Medulla oblongata (tissue), 1 donor: ENCODE measurements at regions not wholly inside any gene's neighbourhood (a gene's known extent, or its start where the extent isn't known, plus 50 kb on each side); places are given as distances from the start of the nearest gene placed in this dataset.
A peak's percentile ranks its signal among the peaks of the same experiment; 100 is the strongest.
"Not testable (repeated sequence)": the region's sequence is repeated elsewhere in the genome, so short reads cannot be mapped to it uniquely, and the experiment has no call there.

Experiments used
- DNase-seq: peaks from one replicate; pipeline ENCODE4 v3.0.0-alpha.2; 2015; ENCODE audit errors: extremely low spot score

DNA sequence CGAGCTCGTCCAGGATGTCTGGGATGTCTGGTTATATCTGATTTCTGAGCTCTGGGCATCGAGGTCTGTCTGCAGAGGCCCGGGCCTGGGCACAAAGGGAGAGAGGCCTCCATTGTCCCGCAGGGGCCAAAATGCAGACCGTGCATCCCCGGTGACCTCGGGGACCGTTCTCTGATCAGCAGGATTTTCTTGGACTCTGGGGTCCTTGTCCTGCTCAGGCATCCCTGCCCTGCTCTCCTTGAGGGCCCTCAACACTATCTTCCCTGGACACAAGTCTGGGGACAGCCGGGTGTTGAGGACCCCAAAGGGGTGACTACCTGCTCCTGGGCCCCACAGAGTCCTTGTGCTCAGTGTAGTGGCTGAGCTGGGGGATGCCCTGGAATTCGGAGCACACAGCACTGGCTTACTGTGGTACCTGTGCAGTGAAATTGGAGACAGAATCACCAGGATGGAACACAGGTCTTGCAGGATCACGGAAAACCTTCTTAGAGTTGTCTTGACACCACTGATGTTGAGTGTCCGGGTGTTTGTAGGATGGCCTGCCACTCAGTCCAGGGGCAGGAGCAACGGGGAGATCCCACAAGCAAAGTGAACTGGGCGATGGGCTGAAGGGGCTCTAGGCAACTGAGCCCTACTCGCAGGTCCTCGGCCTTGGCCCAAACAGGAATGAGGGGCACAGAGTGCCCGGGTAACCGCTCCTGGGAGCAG is 1369.2 kb downstream of the CDH12 start:
- DNase-seq = not testable (repeated sequence)

DNA sequence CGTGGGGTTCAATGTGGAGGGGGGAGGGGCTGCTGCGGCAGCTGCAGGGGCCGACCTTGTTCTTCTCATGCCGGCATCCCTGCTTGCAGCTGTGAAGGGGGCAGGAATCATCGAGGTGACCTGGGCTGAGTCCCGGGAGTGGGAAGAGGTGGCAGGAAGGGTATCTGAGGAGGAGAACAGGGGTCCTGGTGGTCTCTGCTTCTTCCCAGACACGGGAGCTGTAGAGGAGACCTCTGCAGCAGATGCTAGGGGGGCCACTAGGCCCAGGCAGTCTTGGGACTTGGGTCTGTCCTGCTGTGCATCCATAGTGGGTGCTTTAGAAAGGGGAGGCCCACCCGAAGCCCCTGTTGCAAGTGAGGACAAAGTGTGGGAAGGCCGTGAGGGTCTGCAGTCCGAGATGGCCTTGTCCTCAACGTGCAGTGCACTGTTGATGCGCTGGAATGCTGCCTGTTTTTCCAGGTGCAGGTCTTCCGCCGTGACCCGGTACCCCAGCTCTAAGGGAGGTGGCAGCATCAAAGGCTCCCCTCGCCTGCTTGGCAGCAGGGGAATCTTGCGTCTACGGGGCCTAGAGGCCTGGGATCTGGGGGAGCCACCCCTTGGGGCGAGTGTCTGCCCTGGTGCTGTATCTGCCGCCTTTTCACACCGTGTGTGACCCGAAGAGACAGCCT is 1370.0 kb downstream of the CDH12 start:
- DNase-seq = not testable (repeated sequence)

DNA sequence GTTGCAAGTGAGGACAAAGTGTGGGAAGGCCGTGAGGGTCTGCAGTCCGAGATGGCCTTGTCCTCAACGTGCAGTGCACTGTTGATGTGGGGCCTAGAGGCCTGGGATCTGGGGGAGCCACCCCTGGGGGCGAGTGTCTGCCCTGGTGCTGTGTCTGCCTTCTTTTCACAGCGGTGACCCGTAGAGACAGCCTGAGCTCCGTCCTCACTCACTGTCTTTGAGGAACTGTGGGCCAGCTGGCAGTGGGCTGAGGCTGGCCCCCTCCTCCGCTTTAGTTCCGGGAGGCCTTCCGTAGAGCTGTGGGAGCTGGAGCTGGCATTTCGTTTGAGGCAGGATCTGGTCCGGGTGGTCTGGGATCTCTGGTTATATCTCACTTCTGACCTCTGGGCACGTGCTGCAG is 1370.6 kb downstream of the CDH12 start:
- not testable (repeated sequence) for DNase-seq

DNA sequence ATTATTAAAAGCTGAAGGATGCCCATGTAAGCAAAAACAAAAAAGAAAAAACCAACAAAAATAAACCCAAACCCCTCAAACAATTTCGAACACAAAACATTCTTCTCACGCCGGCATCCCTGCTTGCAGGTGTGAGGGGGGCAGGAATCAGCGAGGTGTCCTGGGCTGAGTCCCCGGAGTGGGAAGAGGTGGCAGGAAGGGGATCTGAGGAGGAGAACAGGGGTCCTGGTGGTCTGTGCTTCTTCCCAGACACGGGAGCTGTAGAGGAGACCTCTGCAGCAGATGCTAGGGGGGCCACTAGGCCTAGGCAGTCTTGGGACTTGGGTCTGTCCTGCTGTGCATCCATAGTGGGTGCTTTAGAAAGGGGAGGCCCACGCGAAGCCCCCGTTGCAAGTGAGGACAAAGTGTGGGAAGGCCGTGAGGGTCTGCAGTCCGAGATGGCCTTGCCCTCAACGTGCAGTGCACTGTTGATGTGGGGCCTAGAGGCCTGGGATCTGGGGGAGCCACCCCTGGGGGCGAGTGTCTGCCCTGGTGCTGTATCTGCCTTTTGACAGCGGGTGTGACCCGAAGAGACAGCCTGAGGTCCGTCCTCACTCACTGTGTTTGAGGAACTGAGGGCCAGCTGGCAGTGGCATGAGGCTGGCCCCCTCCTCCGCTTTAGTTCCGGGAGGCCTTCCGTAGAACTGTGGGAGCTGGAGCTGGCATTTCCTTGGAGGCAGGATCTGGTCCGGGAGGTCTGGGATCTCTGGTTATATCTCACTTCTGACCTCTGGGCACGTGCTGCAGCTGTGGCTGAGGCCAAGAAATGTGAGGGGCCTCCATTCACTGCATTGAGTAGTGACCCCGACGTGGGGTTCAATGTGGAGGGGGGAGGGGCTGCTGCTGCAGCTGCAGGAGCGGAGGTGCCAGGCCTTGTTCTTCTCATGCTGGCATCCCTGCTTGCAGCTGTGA is 1371.5 kb downstream of the CDH12 start:
- peak; percentile 3 for DNase-seq

DNA sequence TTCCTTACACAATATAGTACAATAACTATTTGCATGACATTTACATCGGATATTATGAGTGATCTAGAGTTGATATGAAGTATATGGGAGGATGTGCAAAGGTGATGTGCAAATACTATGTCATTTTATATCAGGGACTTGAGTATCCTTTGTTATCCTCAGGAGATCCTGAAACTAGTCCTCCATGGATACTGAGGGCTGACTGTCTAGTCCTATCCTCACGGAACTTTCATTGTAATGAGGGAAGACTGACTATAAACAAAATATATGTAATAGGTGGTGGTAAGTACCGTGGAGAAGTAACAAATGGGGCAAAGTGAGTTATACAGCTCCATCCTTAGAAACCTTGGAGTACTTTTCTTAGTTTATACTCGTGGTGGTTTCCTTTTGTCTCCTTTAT is 1373.1 kb downstream of the CDH12 start:
- DNase-seq = not testable (repeated sequence)

DNA sequence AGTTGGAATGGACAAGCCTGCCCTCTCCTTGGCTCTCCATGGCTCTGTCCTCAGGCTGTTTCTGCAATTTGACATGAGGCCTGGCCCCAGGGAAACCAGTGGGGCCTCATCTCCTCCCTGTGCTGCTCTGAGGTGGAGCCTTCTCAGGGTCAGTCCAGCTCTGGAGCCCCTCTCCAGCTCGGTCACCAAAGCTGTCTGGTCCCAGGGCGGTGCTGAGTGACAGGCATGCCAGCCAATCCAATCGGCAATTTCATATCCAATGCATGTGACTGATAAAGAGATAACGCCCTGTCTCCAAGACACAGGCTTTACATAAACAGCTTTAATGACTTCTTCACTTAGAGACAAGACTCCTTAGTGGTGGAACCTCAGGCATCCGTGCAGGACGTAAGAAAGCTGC is 1379.2 kb downstream of the CDH12 start:
- DNase-seq = not testable (repeated sequence)

DNA sequence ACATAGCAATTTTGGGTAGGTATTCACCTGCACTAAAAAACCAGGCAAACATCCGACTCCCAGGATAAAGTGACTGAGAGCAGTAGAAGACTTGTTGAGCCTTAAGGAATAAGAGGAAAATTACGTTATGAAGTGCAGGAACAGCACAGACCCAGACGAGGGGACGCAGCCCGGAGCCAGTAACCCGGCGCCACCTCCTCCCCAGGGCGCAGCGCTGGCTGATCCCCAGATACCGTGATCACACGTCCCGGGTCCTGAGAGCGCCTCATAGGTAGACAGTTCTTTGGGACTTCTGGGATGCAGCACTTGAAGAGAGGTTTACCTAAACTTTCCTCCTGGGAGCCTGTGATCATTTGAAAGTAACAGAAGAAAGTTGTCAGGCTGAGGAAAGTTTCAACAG is 1379.7 kb downstream of the CDH12 start:
- not testable (repeated sequence) for DNase-seq

DNA sequence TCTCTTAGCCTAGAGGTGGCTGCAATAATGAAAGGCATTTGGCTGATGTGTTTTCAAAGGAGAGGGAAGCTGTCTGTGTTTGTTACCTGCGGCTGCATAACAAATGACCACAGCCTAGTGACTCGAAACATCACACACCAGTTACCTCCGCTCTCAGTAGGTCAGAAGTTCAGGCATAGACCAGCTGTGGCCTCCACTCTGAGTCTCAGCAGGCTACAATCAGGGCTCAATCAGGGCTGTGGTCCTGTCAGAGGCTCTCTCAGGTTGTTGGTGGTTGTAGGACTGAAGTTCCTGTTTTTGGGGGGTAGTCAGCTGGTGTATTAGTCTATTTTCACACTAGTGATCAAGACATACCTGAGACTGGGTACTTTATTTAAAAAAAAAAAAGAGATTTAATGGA is 1381.5 kb downstream of the CDH12 start:
- DNase-seq = not testable (repeated sequence)

DNA sequence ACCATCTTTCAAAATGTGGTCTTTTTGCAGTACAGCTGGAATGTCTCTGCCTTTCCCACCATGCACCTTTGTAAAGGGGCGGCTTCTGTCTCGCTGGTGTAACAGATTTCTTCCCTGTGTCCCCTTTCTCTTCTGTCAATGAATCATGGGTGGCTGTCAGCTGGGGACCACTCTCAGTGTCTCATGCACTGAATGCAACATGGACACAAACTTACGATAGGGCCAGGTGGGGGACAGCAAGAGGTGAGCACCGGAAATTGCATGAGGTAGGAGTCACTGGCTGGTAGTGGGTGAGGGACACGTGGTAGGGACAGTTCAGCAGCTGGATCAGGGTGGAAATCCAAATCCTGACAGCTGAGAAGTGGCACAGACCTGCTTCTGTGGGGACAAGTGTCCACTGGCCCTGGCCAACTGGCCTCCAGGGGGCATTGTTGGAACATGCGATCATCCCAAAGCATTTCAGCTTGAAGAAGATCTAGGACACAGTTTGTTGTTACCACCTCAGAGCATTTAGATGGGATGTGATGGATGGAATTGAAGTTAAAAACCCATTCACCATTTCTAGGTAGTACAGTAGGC is 1383.5 kb downstream of the CDH12 start:
- peak; percentile 77 for DNase-seq

DNA sequence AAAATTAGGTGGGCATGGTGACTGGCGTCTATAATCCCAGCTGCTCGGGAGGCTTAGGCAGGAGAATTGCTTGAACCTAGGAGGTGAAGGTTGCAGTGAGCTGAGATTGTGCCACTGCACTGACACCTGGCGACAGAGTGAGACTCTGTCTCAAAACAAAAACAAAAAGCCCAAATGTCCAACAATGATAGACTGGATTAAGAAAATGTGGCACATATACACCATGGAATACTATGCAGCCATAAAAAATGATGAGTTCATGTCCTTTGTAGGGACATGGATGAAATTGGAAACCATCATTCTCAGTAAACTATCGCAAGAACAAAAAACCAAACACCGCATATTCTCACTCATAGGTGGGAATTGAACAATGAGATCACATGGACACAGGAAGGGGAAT is 1385.6 kb downstream of the CDH12 start:
- not testable (repeated sequence) for DNase-seq

DNA sequence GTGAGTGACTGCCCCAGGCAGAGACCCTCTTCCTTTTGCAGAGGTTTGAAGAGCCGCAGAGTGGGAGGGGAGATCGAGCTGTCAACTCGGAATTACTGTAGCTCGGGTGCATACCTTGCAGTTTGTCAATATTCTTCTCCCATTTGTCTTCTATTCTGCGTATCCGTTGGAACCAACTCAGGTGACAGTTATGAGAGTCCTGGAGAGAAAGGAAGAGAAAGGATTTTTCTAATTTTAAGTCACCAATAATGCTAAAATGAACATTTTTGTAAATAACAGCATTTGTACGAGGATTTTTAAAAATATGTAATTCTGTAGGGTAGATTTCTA is 1393.4 kb downstream of the CDH12 start:
- DNase-seq = not testable (repeated sequence)

DNA sequence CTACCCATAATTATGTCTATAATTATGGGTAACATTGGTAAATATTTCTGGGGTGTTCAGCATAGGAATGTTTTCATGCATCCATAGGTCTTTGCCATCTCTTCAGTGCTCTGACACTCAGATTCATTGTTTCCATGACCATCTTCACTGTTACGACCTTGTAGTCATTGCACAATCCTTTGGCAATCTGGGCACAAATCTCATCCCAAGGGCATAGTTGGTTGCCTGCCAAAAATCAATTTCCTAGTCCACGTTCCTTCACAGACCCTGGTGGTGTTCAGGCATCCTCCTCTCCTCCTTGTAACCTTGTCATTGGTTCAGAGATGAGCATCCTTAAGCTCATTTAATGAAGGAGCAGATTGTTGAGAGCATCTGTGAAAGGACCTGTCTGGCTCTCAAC is 1400.7 kb downstream of the CDH12 start:
- DNase-seq = no peak

DNA sequence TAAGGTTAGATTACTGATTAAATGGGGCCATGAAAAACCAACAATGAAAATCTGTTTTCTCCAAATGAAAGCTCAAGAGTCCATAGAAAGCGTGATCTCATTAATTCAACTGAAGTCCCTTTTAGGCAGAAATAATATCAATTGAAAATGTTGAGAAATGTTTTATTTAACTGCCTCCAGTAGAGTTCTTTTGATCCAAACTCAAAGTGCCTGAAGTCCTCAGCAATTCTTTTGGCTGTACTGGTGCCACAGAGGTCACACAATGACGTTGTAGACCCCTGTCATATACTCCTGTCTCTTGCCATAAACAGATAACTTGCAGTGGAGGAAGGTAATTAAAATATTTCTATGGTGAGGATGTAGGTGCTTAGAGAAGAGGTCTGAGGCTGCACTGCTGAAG is 1420.5 kb downstream of the CDH12 start:
- no peak for DNase-seq

DNA sequence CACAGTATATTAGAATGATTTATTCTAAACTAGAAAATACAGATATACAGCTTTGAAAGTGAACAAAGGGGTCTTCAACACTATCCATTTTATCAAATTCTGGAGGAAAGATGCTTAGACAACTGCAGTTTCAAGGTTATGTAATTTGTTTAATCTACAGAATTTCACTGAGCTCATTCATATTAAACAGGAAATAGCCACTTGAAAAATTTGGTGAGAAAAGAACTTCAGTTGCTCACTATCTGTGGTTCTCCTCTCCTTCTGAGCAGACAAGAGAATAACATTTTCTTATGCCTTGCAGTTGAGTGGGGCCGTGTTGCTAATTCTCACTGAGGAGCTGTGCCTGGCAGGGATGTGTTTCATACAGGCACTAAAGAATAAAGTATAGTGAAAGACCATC is 1428.2 kb downstream of the CDH12 start:
- no peak for DNase-seq

DNA sequence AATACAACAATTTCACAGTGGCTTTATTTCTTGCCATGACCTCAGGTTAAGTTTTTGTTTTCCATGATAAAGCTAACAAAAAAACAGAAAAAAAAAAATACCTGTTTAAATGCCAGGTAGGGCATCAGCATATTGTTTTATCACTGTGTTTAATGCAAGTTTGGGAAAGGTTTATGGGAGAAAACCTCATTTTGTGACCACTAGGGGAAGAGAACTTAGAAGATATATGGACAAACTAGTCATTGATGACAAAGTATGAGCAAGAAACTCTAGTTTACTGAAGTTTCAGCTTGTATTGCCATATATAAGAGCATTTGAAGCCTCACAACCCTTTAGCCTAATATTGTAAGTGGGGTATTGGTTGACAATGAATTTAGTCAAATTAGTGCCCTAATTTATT is 1431.4 kb upstream of the CDH18 start:
- DNase-seq = no peak

DNA sequence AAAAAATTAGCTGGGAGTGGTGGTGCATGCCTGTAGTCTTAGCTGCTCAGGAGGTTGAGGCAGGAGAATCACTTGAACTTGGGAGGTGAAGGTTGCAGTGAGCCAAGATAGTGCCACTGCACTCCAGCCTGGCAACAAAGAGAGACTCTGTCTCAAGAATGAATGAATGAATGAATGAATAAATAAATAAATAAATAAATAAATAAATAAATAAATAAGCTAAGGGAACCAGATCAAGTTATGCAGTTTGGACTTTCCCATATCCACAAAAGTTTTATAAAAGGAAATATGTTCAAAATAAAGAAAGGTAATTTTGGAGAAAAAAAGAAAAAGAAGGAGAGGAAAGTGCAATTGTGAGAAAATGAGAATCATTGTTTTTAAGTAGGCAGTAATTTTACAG is 1414.1 kb upstream of the CDH18 start:
- DNase-seq = not testable (repeated sequence)

DNA sequence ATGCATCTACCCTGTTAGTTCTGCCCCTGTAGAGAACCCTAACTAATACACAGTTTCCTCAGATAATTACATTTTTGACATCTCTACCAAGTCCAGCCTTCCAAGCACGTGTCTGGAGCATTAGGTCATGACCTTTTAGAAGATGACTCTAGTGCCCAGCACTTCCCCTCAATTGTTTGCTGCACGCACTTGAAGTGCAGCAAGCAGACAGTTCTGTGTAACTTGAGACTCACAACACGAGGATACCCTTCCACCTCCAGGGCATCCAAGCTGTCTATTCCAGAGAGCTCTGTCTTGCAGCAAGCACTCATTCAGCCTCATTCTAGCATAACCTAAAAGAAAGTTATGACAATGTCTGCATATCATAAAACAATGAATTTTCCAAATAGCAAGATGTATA is 1410.5 kb upstream of the CDH18 start:
- no peak for DNase-seq

DNA sequence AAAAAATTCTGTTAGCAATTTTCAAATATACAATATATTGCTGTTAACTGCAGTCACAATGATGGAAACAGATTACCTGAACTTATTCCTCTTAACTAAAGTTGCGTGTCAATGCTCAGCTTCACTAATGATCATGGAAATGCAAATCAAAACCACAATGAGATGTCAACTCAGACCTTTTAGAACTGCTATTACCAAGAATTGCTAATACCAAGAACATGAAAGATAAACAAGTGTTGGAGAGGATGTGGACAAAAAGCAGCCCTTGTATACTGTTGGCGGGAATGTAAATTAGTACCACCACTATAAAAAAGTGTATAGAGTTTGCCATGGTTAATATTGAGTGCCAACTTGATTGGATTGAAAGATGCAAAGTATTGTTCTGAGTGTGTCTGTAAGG is 1409.7 kb upstream of the CDH18 start:
- DNase-seq = no peak

DNA sequence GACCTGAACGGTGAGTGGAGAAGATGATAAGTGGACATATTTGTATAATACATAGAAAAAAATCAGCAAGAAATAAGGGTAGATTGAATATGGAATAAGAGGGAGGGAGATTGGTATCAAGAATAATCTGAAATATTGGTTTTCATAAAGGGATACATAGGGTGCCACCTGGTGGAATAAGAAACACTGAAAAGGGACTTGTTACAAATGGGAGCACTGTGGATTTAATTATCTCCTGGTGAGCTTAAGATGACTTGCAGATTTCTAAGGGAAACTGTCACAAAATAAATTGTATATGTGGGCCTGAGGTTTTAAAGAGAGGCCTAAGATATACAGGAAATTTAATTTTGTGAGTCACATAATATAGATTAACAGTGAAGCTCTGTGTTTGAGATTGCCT is 1403.5 kb upstream of the CDH18 start:
- DNase-seq = no peak

DNA sequence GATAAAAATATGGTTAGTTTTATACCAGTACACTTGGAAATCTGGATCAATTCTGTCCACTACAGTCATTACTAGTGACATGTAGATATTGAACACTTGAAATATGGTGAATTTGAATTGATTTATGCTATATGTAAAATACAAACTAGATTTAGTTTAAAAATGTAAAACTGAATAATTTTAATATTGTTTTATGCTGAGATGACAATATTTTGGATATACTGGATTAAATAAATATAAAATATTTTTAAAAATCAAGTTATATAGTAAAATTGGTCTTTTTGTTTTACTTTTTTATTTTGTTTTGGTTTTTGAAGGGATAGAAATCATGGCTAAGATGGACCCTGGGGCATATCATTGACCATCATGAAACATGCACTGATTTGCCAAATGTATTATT is 1372.8 kb upstream of the CDH18 start:
- not testable (repeated sequence) for DNase-seq

DNA sequence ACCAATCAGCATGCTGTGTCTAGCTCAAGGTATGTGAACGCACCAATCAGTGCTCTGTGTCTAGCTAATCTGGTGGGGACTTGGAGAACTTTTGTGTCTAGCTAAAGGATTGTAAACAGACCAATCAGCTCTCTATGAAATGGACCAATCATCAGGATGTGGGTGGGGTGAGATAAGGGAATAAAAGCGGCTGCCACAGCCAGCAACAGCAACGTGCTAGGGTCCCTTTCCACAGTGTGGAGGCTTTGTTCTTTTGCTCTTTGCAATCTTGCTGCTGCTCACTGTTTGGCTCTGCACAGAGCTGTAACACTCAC is 1353.9 kb upstream of the CDH18 start:
- DNase-seq = not testable (repeated sequence)

DNA sequence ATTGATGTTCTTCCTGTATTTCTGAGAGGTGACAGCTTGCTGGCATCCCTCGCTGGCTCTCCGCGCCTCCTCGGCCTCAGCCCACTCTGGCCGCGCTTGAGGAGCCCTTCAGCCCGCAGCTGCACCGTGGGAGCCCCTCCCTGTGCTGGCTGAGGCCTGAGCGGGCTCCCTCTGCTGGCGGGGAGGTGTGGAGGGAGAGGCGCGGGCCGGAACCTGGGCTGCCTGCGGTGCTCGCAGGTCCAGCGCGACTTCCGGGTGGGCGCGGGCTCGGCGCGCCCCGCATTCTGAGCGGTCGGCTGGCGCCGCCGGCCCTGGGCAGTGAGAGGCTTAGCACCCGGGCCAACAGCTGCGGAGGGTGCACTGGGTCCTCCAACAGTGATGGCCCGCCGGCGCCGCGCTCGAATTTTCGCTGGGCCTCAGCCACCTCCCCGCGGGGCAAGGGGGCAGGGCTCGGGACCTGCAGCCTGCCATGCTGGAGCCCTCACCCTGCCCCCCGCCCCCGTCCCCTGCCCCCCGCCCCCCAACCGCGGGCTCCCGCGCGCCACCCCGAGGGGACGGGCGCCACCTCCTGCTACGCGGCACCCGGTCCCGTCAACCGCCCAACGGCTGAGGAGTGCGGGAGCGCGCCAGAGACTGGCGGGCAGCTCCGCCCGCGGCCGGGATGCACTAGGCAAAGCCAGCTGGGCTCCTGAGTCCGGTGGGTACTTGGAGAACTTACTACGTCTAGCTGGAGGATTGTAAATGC is 1353.4 kb upstream of the CDH18 start:
- DNase-seq = not testable (repeated sequence)
